Ovary (tissue), 7 donors: ENCODE measurements at regions not wholly inside any gene's neighbourhood (a gene's known extent, or its start where the extent isn't known, plus 50 kb on each side); places are given as distances from the start of the nearest gene placed in this dataset.

Source experiments
- DNase-seq, 5 donors: peaks; one replicate each; pipeline ENCODE4 v3.0.0-alpha.2; 2019 to 2020
- H3K27ac ChIP-seq, 2 donors: fragments of 200-600 bp; one replicate each; pipeline versions ENCODE4 v1.5.1 to v1.8.0; 2019 to 2022
- H3K27me3 ChIP-seq: fragments of 200-600 bp; one replicate; pipeline ENCODE4 v1.8.0; 2022
- H3K36me3 ChIP-seq: fragments of 200-600 bp; sonication (generic); one replicate; pipeline ENCODE4 v1.5.1; 2019
- H3K4me1 ChIP-seq: one replicate; pipeline ENCODE4 v1.8.1; 2013; ENCODE audit warnings: mild to moderate bottlenecking, moderate library complexity; ENCODE audit not compliant: insufficient read depth
- H3K4me3 ChIP-seq: fragments of 200-600 bp; sonication (generic); one replicate; pipeline ENCODE4 v1.5.1; 2017
- H3K9me3 ChIP-seq, 2 donors: fragments of 200-600 bp in 1 of 2; sonication (generic) in 1 of 2; one replicate each; pipeline versions ENCODE4 v1.5.1 to v1.8.1; 2013 to 2019; ENCODE audit warnings: mild to moderate bottlenecking in 1 of 2, moderate library complexity in 1 of 2
- EP300 ChIP-seq: sonication (generic); formaldehyde crosslinking; IDR thresholded peaks from one replicate; pipeline ENCODE4 v1.6.1; 2017; ENCODE audit warnings: antibody characterized with exemption
- POLR2A ChIP-seq: fragments of 450-650 bp; IDR thresholded peaks from one replicate; pipeline ENCODE4 v1.6.1; 2017; ENCODE audit warnings: antibody characterized with exemption, mild to moderate bottlenecking, moderate library complexity
- WGBS, 3 donors: extraction: QIAGEN DNeasy Blood & Tissue Kit in 1 of 3; methylation state at CpG; one replicate each; pipeline versions ENCODE4 v1.1.5 to v1.1.7; 2013 to 2017; 5-methylcytosine and 5-hydroxymethylcytosine counted together
- intact Hi-C, 4 donors: fragments of 100-400 bp; cut with DNase I; formaldehyde crosslinking; loops; one replicate each; pipeline versions ENCODE4 v1.11.0 to v1.15.1; 2022 to 2023
- TF ChIP-seq, protein P1 (sequence below), 3 donors: fragments of 450-650 bp in 2 of 3; fragments of 200-600 bp in 1 of 3; IDR thresholded peaks; one replicate each; pipeline versions ENCODE4 v1.5.1 to v1.8.0; 2016 to 2022; ENCODE audit warnings: antibody characterized with exemption in 3 of 3, mild to moderate bottlenecking in 1 of 3
- donor health status: DM: no; HTN: no; CAD: no; lungs with moderate emphysema.
- donor health status: DM: no; HTN: no; CAD: no.
- donor health status: Bipolar disorder and iron deficiency.
- donor health status: DM: no; HTN: no; CAD: no.
- donor health status: DM: yes; HTN: yes; CAD: no.

- H3K27me3 ChIP-seq = no peaks in the 10 kb centered on the region
- no peak for DNase-seq
- H3K4me1 ChIP-seq = no peaks in the 10 kb centered on the region
- intact Hi-C loops = no loop called here
- no peaks in the 10 kb centered on the region for H3K36me3 ChIP-seq
- no peak overlapping the region for H3K27ac ChIP-seq
- no peak for TF ChIP-seq POLR2A
- TF ChIP-seq EP300 = no peak
- TF ChIP-seq, protein P1, sequence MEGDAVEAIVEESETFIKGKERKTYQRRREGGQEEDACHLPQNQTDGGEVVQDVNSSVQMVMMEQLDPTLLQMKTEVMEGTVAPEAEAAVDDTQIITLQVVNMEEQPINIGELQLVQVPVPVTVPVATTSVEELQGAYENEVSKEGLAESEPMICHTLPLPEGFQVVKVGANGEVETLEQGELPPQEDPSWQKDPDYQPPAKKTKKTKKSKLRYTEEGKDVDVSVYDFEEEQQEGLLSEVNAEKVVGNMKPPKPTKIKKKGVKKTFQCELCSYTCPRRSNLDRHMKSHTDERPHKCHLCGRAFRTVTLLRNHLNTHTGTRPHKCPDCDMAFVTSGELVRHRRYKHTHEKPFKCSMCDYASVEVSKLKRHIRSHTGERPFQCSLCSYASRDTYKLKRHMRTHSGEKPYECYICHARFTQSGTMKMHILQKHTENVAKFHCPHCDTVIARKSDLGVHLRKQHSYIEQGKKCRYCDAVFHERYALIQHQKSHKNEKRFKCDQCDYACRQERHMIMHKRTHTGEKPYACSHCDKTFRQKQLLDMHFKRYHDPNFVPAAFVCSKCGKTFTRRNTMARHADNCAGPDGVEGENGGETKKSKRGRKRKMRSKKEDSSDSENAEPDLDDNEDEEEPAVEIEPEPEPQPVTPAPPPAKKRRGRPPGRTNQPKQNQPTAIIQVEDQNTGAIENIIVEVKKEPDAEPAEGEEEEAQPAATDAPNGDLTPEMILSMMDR (IDR thresholded peaks at IDR 0.05) = no peak
- no peak overlapping the region for H3K4me3 ChIP-seq
- 72 to 78% (median 73%) methylated on average over 4 of the region's 4 CpGs for WGBS, 3 donors
- H3K9me3 ChIP-seq = no peaks in the 10 kb centered on the region
Observed at GRCh38 chr3:43969944-43970343, 271.7 kb upstream of the TOPAZ1 start.

DNA sequence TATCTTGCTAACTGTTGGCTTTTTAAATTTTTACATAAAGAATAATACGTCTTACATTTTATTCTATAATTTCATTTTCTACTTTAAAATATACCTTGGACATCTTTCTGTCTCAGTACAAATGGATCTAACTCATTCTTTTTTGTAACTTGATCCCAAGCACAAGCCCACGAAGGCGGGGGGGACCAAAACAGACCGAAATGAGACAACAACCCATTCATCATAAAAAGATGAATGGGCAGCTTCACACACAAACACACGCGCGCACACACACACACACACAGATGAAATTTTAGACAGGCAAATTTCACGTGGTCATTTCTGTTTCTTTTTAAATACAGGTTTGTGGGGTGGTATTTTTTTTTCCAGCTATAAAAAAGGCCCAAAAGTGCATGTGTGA is 271.3 kb upstream of the TOPAZ1 start:
- Histone ChIP-seq H3K4me1 (no peaks in the 10 kb centered on the region), H3K27ac (no peak overlapping the region), H3K27me3 (no peaks in the 10 kb centered on the region), H3K9me3 (no peaks in the 10 kb centered on the region), H3K36me3 (no peaks in the 10 kb centered on the region), H3K4me3 (no peak overlapping the region)
- TF ChIP-seq, protein P1 (IDR thresholded peaks at IDR 0.05) = no peak
- no peak for TF ChIP-seq POLR2A
- no peak for TF ChIP-seq EP300
- 61 to 76% (median 64%) methylated on average over 8 of the region's 8 CpGs for WGBS, 3 donors
- intact Hi-C loops = no loop called here
- DNase-seq = no peak

GRCh38 chr3:43970920-43971319 is 270.8 kb upstream of the TOPAZ1 start:
- H3K27ac ChIP-seq = no peak overlapping the region
- DNase-seq = no peak
- 35 to 46% (median 37%) methylated on average over 4 of the region's 4 CpGs for WGBS, 3 donors

DNA sequence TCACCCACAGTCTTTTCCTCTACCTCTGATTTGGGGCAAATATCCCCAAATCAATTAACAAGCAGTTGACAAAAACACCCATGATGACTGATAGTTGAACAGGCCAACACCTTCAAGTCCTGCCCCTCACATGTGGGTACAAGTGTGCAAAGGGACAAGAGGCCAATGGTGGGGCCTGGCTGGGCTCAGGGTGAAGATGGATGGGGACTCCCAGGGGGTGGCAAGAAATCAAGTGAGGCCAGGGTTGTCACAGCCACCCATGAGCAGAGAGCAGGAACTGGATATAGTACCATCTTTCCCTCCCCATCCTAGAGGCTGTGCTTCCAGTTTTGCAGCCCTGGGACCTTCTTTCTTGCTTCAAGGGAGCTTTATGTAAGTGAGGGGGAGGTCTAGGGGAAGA is 270.2 kb upstream of the TOPAZ1 start:
- Histone ChIP-seq H3K27ac (no peak overlapping the region), H3K4me1 (no peaks in the 10 kb centered on the region), H3K4me3 (no peak overlapping the region), H3K27me3 (no peaks in the 10 kb centered on the region), H3K9me3 (no peaks in the 10 kb centered on the region), H3K36me3 (no peaks in the 10 kb centered on the region)
- intact Hi-C loops = no loop called here
- DNase-seq = no peak
- TF ChIP-seq, protein P1 (IDR thresholded peaks at IDR 0.05) = no peak
- TF ChIP-seq POLR2A (no peak), EP300 (no peak)

More at GRCh38 chr3:43970920-43971319, 270.8 kb upstream of the TOPAZ1 start:
- H3K4me1 ChIP-seq = no peaks in the 10 kb centered on the region
- no peaks in the 10 kb centered on the region for H3K27me3 ChIP-seq
- H3K4me3 ChIP-seq = no peak overlapping the region
- TF ChIP-seq, protein P1 (IDR thresholded peaks at IDR 0.05) = no peak
- TF ChIP-seq POLR2A (no peak), EP300 (no peak)
- intact Hi-C loops = no loop called here
- no peaks in the 10 kb centered on the region for H3K36me3 ChIP-seq
- H3K9me3 ChIP-seq = no peaks in the 10 kb centered on the region

DNA sequence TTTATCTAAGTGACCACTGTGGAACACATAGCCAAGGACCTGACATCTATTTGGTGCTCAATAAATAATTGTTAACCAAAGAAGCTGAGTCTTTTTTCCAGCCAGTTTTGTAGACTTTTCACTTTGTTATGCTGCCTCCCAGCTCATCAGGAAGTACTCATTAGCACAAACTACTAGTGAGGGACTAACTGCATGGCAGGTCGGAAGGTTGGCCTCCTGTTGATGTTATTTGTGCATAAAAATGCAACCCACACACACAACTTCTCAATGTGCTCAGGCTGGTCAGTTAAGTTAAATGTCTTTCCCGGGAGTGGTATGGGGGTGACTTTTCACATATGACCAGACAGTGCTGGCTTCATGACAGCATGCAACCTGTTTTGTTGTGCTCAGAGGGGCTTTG is 263.0 kb upstream of the TOPAZ1 start:
- TF ChIP-seq EP300 (no peak), POLR2A (no peak)
- TF ChIP-seq, protein P1 (IDR thresholded peaks at IDR 0.05) = no peak
- 30 to 42% (median 38%) methylated on average over 2 of the region's 2 CpGs for WGBS, 3 donors
- Histone ChIP-seq H3K4me3 (no peak overlapping the region), H3K4me1 (no peaks in the 10 kb centered on the region), H3K36me3 (no peaks in the 10 kb centered on the region), H3K9me3 (no peaks in the 10 kb centered on the region), H3K27me3 (no peaks in the 10 kb centered on the region), H3K27ac (no peak overlapping the region)
- DNase-seq = no peak
- intact Hi-C loops = no loop called here
